Skin epidermis (tissue), 12 donors: ENCODE measurements at regions not wholly inside any gene's neighbourhood (a gene's known extent, or its start where the extent isn't known, plus 50 kb on each side); places are given as distances from the start of the nearest gene placed in this dataset.

Source experiments
- H3K27ac ChIP-seq, 21 experiments: fragments of 200-600 bp; sonication (generic) in 11 of 21; one replicate each; pipeline ENCODE4 v1.5.0; 2020; ENCODE audit warnings: mild to moderate bottlenecking in 3 of 21, inconsistent platforms in 2 of 21, moderate library complexity in 2 of 21
- H3K4me3 ChIP-seq, 7 experiments: fragments of 200-600 bp; sonication (generic) in 2 of 7; one replicate each; pipeline ENCODE4 v1.5.0; 2020; ENCODE audit warnings: inconsistent platforms in 2 of 7, mild to moderate bottlenecking in 2 of 7, moderate library complexity in 1 of 7

- H3K27ac ChIP-seq, result peak overlapping the region in 11 of 21 experiments; percentile 3 to 82 (median 57)
- no peak overlapping the region for H3K4me3 ChIP-seq
These were observed 455.3 kb upstream of the USP24 start for GRCh38 chr1:55670331-55671082.

- Histone ChIP-seq H3K27ac (peak overlapping the region in 9 of 21 experiments; percentile 3 to 82 (median 57)), H3K4me3 (no peak overlapping the region)
These were observed 454.1 kb upstream of the USP24 start for GRCh38 chr1:55669293-55669692.

- H3K4me3 ChIP-seq, result no peak overlapping the region
These were observed 447.7 kb upstream of the USP24 start for GRCh38 chr1:55662875-55663274.

GRCh38 chr1:55658917-55659316, 443.8 kb upstream of the USP24 start:
- no peak overlapping the region for H3K27ac ChIP-seq
- H3K4me3 ChIP-seq, result no peak overlapping the region

More at GRCh38 chr1:55662875-55663274, 447.7 kb upstream of the USP24 start:
- no peak overlapping the region for H3K27ac ChIP-seq

GRCh38 chr1:55654750-55655149, 439.6 kb upstream of the USP24 start:
- peak overlapping the region in 1 of 21 experiments; percentile 18 for H3K27ac ChIP-seq
- no peak overlapping the region for H3K4me3 ChIP-seq

GRCh38 chr1:55654171-55654570, 439.0 kb upstream of the USP24 start:
- Histone ChIP-seq H3K4me3 (no peak overlapping the region), H3K27ac (peak overlapping the region in 1 of 21 experiments; percentile 18)

- peak overlapping the region in 1 of 21 experiments; percentile 48 for H3K27ac ChIP-seq
- H3K4me3 ChIP-seq, result no peak overlapping the region
These were observed 435.3 kb upstream of the USP24 start for GRCh38 chr1:55650444-55650843.

- Histone ChIP-seq H3K4me3 (no peak overlapping the region), H3K27ac (peak overlapping the region in 1 of 21 experiments; percentile 70)
These were observed 431.0 kb upstream of the USP24 start for GRCh38 chr1:55646181-55646580.

GRCh38 chr1:55645270-55645669, 430.1 kb upstream of the USP24 start:
- Histone ChIP-seq H3K4me3 (no peak overlapping the region), H3K27ac (peak overlapping the region in 2 of 21 experiments; percentile 9 to 70)

GRCh38 chr1:55641947-55642346, 426.8 kb upstream of the USP24 start:
- Histone ChIP-seq H3K27ac (peak overlapping the region in 1 of 21 experiments; percentile 80), H3K4me3 (no peak overlapping the region)

GRCh38 chr1:55640708-55641473, 425.7 kb upstream of the USP24 start:
- peak overlapping the region in 17 of 21 experiments; percentile 1 to 80 (median 61) for H3K27ac ChIP-seq
- H3K4me3 ChIP-seq, result peak overlapping the region in 5 of 7 experiments; percentile 2 to 33 (median 5)

- Histone ChIP-seq H3K27ac (peak overlapping the region in 1 of 21 experiments; percentile 80), H3K4me3 (no peak overlapping the region)
These were observed 424.4 kb upstream of the USP24 start for GRCh38 chr1:55639526-55639925.

GRCh38 chr1:55639051-55639450, 423.9 kb upstream of the USP24 start:
- no peak overlapping the region for H3K4me3 ChIP-seq
- peak overlapping the region in 1 of 21 experiments; percentile 59 for H3K27ac ChIP-seq

- H3K4me3 ChIP-seq, result no peak overlapping the region
- peak overlapping the region in 1 of 21 experiments; percentile 11 for H3K27ac ChIP-seq
These were observed 421.5 kb upstream of the USP24 start for GRCh38 chr1:55636696-55637095.

GRCh38 chr1:55635856-55636255, 420.7 kb upstream of the USP24 start:
- Histone ChIP-seq H3K27ac (no peak overlapping the region), H3K4me3 (no peak overlapping the region)

- Histone ChIP-seq H3K4me3 (no peak overlapping the region), H3K27ac (peak overlapping the region in 1 of 21 experiments; percentile 43)
These were observed 419.4 kb upstream of the USP24 start for GRCh38 chr1:55634516-55634915.

GRCh38 chr1:55632906-55633305, 417.7 kb upstream of the USP24 start:
- H3K27ac ChIP-seq, result peak overlapping the region in 9 of 21 experiments; percentile 1 to 74 (median 50)

GRCh38 chr1:55632058-55632457, 416.9 kb upstream of the USP24 start:
- Histone ChIP-seq H3K27ac (peak overlapping the region in 4 of 21 experiments; percentile 39 to 74 (median 64)), H3K4me3 (no peak overlapping the region)

More at GRCh38 chr1:55632906-55633305, 417.7 kb upstream of the USP24 start:
- H3K4me3 ChIP-seq, result no peak overlapping the region

GRCh38 chr1:55631509-55631908, 416.3 kb upstream of the USP24 start:
- H3K27ac ChIP-seq, result peak overlapping the region in 2 of 21 experiments; percentile 11 to 74
- H3K4me3 ChIP-seq, result no peak overlapping the region

- H3K27ac ChIP-seq, result no peak overlapping the region
- no peak overlapping the region for H3K4me3 ChIP-seq
These were observed 411.2 kb upstream of the USP24 start for GRCh38 chr1:55626326-55626725.

GRCh38 chr1:55624766-55625165, 409.6 kb upstream of the USP24 start:
- no peak overlapping the region for H3K4me3 ChIP-seq

More at GRCh38 chr1:55624766-55625165, 409.6 kb upstream of the USP24 start:
- H3K27ac ChIP-seq, result no peak overlapping the region
